Adrenal gland (tissue), 5 donors: ENCODE measurements at regions not wholly inside any gene's neighbourhood (a gene's known extent, or its start where the extent isn't known, plus 50 kb on each side); places are given as distances from the start of the nearest gene placed in this dataset.

Source experiments
- CTCF ChIP-seq, 6 experiments: fragments of 450-650 bp in 4 of 6; fragments of 200-600 bp in 2 of 6; sonication (generic) in 1 of 6; IDR thresholded peaks; 1 replicate in 5 of 6; 2 replicates in 1 of 6; pipeline versions ENCODE4 v1.5.1 to v1.8.0; 2016 to 2021; ENCODE audit warnings: antibody characterized with exemption in 6 of 6, mild to moderate bottlenecking in 2 of 6, moderate library complexity in 1 of 6
- POLR2A ChIP-seq, 2 donors: fragments of 450-650 bp; IDR thresholded peaks; one replicate each; pipeline ENCODE4 v1.6.1; 2017; ENCODE audit warnings: antibody characterized with exemption in 2 of 2, mild to moderate bottlenecking in 2 of 2, moderate library complexity in 1 of 2
- donor health status: DM: no; HTN: no; CAD: no.

GRCh38 chr6:169886631-169887227 is 135.3 kb downstream of the ERMARD start:
- TF ChIP-seq CTCF (IDR thresholded peaks at IDR 0.05) (no peak), POLR2A (IDR thresholded peaks at IDR 0.05) (no peak)
